ENCODE measurements at regions not wholly inside any gene's neighbourhood (a gene's known extent, or its start where the extent isn't known, plus 50 kb on each side); places are given as distances from the start of the nearest gene placed in this dataset.

DNA sequence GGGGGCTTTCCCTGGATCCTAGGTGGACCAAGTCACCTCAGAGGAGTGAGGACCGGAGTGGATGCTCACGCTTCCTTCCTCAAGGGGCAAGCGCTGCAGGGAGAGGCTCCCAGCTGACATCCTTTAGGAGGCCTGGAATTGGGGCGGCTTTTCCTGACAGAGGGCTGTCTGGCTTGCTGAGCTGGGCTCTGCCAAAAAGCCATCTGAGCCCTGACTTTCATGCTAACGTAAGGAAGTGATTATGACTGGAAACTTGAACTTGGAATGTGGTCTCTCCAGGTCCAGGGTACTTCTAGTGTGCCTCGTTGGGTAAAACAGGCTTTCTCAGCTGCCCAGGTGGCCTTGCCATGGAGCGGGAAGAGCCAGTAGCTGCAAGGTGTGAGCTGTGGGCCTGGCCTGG lies 268.3 kb upstream of the SPRED2 start:
- no peak for TF ChIP-seq REST (IDR thresholded peaks at IDR 0.05; ENCODE audit: low read depth)
- TF ChIP-seq TAF1 (IDR thresholded peaks at IDR 0.05; ENCODE audit: low read depth): no peak
- TF ChIP-seq CEBPB (IDR thresholded peaks at IDR 0.05): no peak
- TF ChIP-seq FOXM1 (IDR thresholded peaks at IDR 0.05; ENCODE audit: borderline replicate concordance, low read depth): no peak
- TF ChIP-seq RAD21 (IDR thresholded peaks at IDR 0.05; ENCODE audit: low read depth): no peak
- no peak for TF ChIP-seq CREB1 (IDR thresholded peaks at IDR 0.05; ENCODE audit: low read depth)
- TF ChIP-seq YY1 (IDR thresholded peaks at IDR 0.05; ENCODE audit: low read depth): no peak
- TF ChIP-seq EP300 (IDR thresholded peaks at IDR 0.05; ENCODE audit: borderline replicate concordance): no peak
- TF ChIP-seq TCF12 (IDR thresholded peaks at IDR 0.05; ENCODE audit: low read depth): no peak
- TF ChIP-seq MAX (IDR thresholded peaks at IDR 0.05): no peak
